Lung (tissue), 11 donors: ENCODE measurements at regions not wholly inside any gene's neighbourhood (a gene's known extent, or its start where the extent isn't known, plus 50 kb on each side); places are given as distances from the start of the nearest gene placed in this dataset.
"Not testable (repeated sequence)": the region's sequence is repeated elsewhere in the genome, so short reads cannot be mapped to it uniquely, and the experiment has no call there.

Source experiments
- ATAC-seq: fragments of 200-7000 bp; cut with Tn5 transposase; one replicate; pipeline ENCODE4 v1.9.1; 2020; ENCODE audit warnings: moderate number of reproducible peaks; ENCODE audit not compliant: insufficient read depth, low FRiP score
- DNase-seq, 3 donors: peaks; one replicate each; pipeline ENCODE4 v3.0.0-alpha.2; 2013 to 2017
- H3K27ac ChIP-seq, 2 donors: one replicate each; pipeline ENCODE4 v1.5.1; 2013; ENCODE audit warnings: mild to moderate bottlenecking in 2 of 2, moderate library complexity in 2 of 2, control low read depth in 1 of 2, inconsistent platforms in 1 of 2, low read depth in 1 of 2, low read length in 1 of 2
- H3K27me3 ChIP-seq, 3 donors: one replicate each; pipeline ENCODE4 v1.5.1; 2013; ENCODE audit warnings: low read length in 2 of 3; ENCODE audit not compliant: control insufficient read depth in 3 of 3, insufficient read depth in 3 of 3
- H3K36me3 ChIP-seq, 4 donors: one replicate each; pipeline ENCODE4 v1.5.1; 2013; ENCODE audit warnings: low read length in 4 of 4, mild to moderate bottlenecking in 1 of 4, moderate library complexity in 1 of 4; ENCODE audit not compliant: control insufficient read depth in 4 of 4, insufficient read depth in 4 of 4
- H3K4me1 ChIP-seq, 5 donors: one replicate each; pipeline ENCODE4 v1.5.1; 2013; ENCODE audit warnings: low read length in 5 of 5, mild to moderate bottlenecking in 2 of 5, moderate library complexity in 1 of 5; ENCODE audit not compliant: control insufficient read depth in 5 of 5, insufficient read depth in 5 of 5
- H3K4me3 ChIP-seq: one replicate; pipeline ENCODE4 v1.5.1; 2013; ENCODE audit warnings: mild to moderate bottlenecking, control low read depth, moderate library complexity
- H3K9ac ChIP-seq, 2 donors: one replicate each; pipeline ENCODE4 v1.5.1; 2013; ENCODE audit warnings: low read length in 2 of 2, control low read depth in 1 of 2; ENCODE audit not compliant: insufficient read depth in 1 of 2
- H3K9me3 ChIP-seq, 4 donors: one replicate each; pipeline ENCODE4 v1.5.1; 2013; ENCODE audit warnings: low read length in 3 of 4, mild to moderate bottlenecking in 1 of 4, moderate library complexity in 1 of 4; ENCODE audit not compliant: control insufficient read depth in 4 of 4, insufficient read depth in 3 of 4
- CTCF ChIP-seq: IDR thresholded peaks from 2 replicates; pipeline ENCODE4 v1.5.1; 2012; ENCODE audit warnings: mild to moderate bottlenecking; ENCODE audit errors: control extremely low read depth, extremely low read depth
- whole genome bisulfite sequencing, 2 donors: extraction: QIAGEN DNeasy Blood & Tissue Kit; methylation state at CpG; one replicate each; pipeline ENCODE4 v1.1.7; 2013; 5-methylcytosine and 5-hydroxymethylcytosine counted together
- donor health status: control.
- donor health status: control.
- donor health status: Bipolar disorder and iron deficiency.
- donor health status: healthy.
- donor health status: DM: yes; HTN: yes; CAD: no.

- no peak for TF ChIP-seq CTCF
- H3K36me3 ChIP-seq, result no peaks in the 10 kb centered on the region
- H3K4me1 ChIP-seq, result no peaks in the 10 kb centered on the region
- peaks cover 0 to 9% (median 4%) of the 10 kb centered on the region in 4 donors for H3K9me3 ChIP-seq
- ATAC-seq (no peak), DNase-seq (no peak)
- no peaks in the 10 kb centered on the region for H3K27me3 ChIP-seq
- no peak overlapping the region for H3K9ac ChIP-seq
- no peak overlapping the region for H3K27ac ChIP-seq
- H3K4me3 ChIP-seq, result no peak overlapping the region
Observed at GRCh38 chr1:224816062-224816461, 113.4 kb upstream of the DNAH14 start.

- no peak overlapping the region for H3K27ac ChIP-seq
- no peaks in the 10 kb centered on the region for H3K27me3 ChIP-seq
- no peak overlapping the region for H3K9ac ChIP-seq
- WGBS, 2 donors, result 75 to 89% methylated on average over 3 of the region's 3 CpGs
- no peaks in the 10 kb centered on the region for H3K4me1 ChIP-seq
- peaks cover 0 to 10% (median 6%) of the 10 kb centered on the region in 4 donors for H3K9me3 ChIP-seq
- no peak for TF ChIP-seq CTCF
- DNase-seq (no peak), ATAC-seq (no peak)
- no peaks in the 10 kb centered on the region for H3K36me3 ChIP-seq
- H3K4me3 ChIP-seq, result no peak overlapping the region
Observed at GRCh38 chr1:224817382-224817781, 112.1 kb upstream of the DNAH14 start.

GRCh38 chr1:224819861-224820260 lies 109.6 kb upstream of the DNAH14 start:
- WGBS, 2 donors, result 73 to 89% methylated on average over 3 of the region's 3 CpGs
- TF ChIP-seq CTCF, result no peak

GRCh38 chr1:224820341-224820740 lies 109.1 kb upstream of the DNAH14 start:
- no peak for TF ChIP-seq CTCF
- peaks cover 0 to 7% (median 3%) of the 10 kb centered on the region in 4 donors for H3K9me3 ChIP-seq
- 77 to 93% methylated on average over 3 of the region's 3 CpGs for WGBS, 2 donors

More at GRCh38 chr1:224819861-224820260, 109.6 kb upstream of the DNAH14 start:
- H3K27ac ChIP-seq, result no peak overlapping the region
- no peaks in the 10 kb centered on the region for H3K27me3 ChIP-seq
- no peak overlapping the region for H3K9ac ChIP-seq
- DNase-seq, result no peak
- H3K9me3 ChIP-seq, result peaks cover 0 to 10% (median 3%) of the 10 kb centered on the region in 4 donors
- H3K4me3 ChIP-seq, result no peak overlapping the region
- H3K36me3 ChIP-seq, result no peaks in the 10 kb centered on the region
- no peak for ATAC-seq
- no peaks in the 10 kb centered on the region for H3K4me1 ChIP-seq

GRCh38 chr1:224821751-224822150 lies 107.7 kb upstream of the DNAH14 start:
- H3K27ac ChIP-seq, H3K36me3 ChIP-seq, H3K4me1 ChIP-seq, DNase-seq, H3K27me3 ChIP-seq, H3K4me3 ChIP-seq, H3K9ac ChIP-seq, H3K9me3 ChIP-seq, ATAC-seq: not testable (repeated sequence)
- 90 to 92% methylated on average over 8 of the region's 8 CpGs for WGBS, 2 donors

More at GRCh38 chr1:224820341-224820740, 109.1 kb upstream of the DNAH14 start:
- Histone ChIP-seq H3K4me1 (no peaks in the 10 kb centered on the region), H3K36me3 (no peaks in the 10 kb centered on the region), H3K27me3 (no peaks in the 10 kb centered on the region), H3K4me3 (no peak overlapping the region), H3K27ac (no peak overlapping the region), H3K9ac (no peak overlapping the region)
- DNase-seq (no peak), ATAC-seq (no peak)
